ENCODE measurements at regions not wholly inside any gene's neighbourhood (a gene's known extent, or its start where the extent isn't known, plus 50 kb on each side); places are given as distances from the start of the nearest gene placed in this dataset.

DNA sequence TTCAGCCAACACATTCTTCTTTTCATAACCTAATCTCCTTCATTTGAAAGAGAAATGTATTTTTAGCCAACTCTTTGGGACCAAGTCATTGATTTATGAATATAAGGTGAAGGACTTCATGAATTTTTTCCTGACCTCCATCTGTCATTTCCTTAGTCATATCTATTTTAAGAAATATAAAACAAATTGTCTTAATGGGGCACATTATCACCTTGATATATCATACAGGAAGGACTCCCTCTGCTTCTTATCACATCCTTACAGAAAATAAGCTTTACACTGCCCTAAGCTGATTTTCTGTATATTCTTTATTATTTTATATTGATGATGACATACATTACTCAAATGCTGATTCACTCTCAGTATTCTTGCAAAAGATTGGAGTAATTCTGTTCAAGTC is 1076.2 kb downstream of the TDRD15 start (continued):
- TF ChIP-seq ZBTB49 (CRISPR knock-in tag; IDR thresholded peaks at IDR 0.05; ENCODE audit: borderline replicate concordance) (no peak), CHD4 (IDR thresholded peaks at IDR 0.05; ENCODE audit: borderline replicate concordance, low read length) (no peak)

GRCh38 chr2:22209545-22209944 is 1085.8 kb downstream of the TDRD15 start:
- Histone ChIP-seq H4K20me1 (ENCODE audit: insufficient read depth, low read length) (no peaks in the 10 kb centered on the region), H3K27ac (ENCODE audit: extremely low read length, insufficient read depth, low read length) (no peak overlapping the region), H2AFZ (ENCODE audit: low read length) (no peak overlapping the region), H3K9me3 (ENCODE audit: low read length) (peaks cover 70% of the 10 kb centered on the region), H3K36me3 (replicated peaks in 1 of 2; ENCODE audit: control insufficient read depth in 1 of 2, insufficient read depth in 2 of 2, low read length in 2 of 2) (no peaks in the 10 kb centered on the region), H3K4me1 (ENCODE audit: insufficient read depth, low read length) (no peaks in the 10 kb centered on the region), H3K9ac (ENCODE audit: insufficient read depth, low read depth, low read length) (no peak overlapping the region), H3K4me2 (ENCODE audit: low read depth, low read length) (no peak overlapping the region), H3K79me2 (ENCODE audit: insufficient read depth, low read length) (no peaks in the 10 kb centered on the region), H3K4me3 (replicated peaks in 1 of 3; ENCODE audit: insufficient read depth in 1 of 3, low read depth in 2 of 3, low read length in 3 of 3) (no peak overlapping the region), H3K27me3 (ENCODE audit: control insufficient read depth in 1 of 2, insufficient read depth in 2 of 2, low read length in 2 of 2) (no peaks in the 10 kb centered on the region)
- BruUV-seq (replicated peaks), result no TSS peak
- in situ Hi-C loops (cut with HindIII; ENCODE audit: extremely low pct_ligation_motif_present, low pct_unique_long_range_greater_than_20kb) (no loop called here), intact Hi-C loops (cut with micrococcal nuclease; ENCODE audit: unreplicated experiment) (no loop called here)
- ChIA-PET CTCF (ENCODE audit: low intra/inter-chr PET ratio, low total read pairs) (no interaction called here), POLR2A (no interaction called here)
- no peak for ATAC-seq
- no peak for FAIRE-seq
- DNase-seq (ENCODE audit: low spot score), result no peak
- WGBS (ENCODE audit: low lambda C conversion rate), result 23% methylated on average over 3 of the region's 3 CpGs
- no peak for TF ChIP-seq SYNCRIP (IDR thresholded peaks at IDR 0.05; ENCODE audit: insufficient read depth, low read depth, low read length)
- no peak for TF ChIP-seq ATRX (CRISPR knock-in tag; IDR thresholded peaks at IDR 0.05; ENCODE audit: borderline replicate concordance)
- TF ChIP-seq HMGXB3 (CRISPR knock-in tag; IDR thresholded peaks at IDR 0.05; ENCODE audit: borderline replicate concordance), result no peak
- no peak for TF ChIP-seq TCF7 (IDR thresholded peaks at IDR 0.05; ENCODE audit: low read depth)
- TF ChIP-seq SSRP1 (CRISPR knock-in tag; IDR thresholded peaks at IDR 0.05), result no peak
- TF ChIP-seq, protein P1, sequence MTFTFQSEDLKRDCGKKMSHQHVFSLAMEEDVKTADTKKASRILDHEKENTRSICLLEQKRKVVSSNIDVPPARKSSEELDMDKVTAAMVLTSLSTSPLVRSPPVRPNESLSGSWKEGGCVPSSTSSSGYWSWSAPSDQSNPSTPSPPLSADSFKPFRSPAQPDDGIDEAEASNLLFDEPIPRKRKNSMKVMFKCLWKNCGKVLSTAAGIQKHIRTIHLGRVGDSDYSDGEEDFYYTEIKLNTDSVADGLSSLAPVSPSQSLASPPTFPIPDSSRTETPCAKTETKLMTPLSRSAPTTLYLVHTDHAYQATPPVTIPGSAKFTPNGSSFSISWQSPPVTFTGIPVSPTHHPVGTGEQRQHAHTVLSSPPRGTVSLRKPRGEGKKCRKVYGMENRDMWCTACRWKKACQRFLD (CRISPR knock-in tag; IDR thresholded peaks at IDR 0.05; ENCODE audit: borderline replicate concordance), result no peak
- no peak for TF ChIP-seq SAP130 (CRISPR knock-in tag; IDR thresholded peaks at IDR 0.05; ENCODE audit: low read depth)
- no peak for TF ChIP-seq HNRNPK (IDR thresholded peaks at IDR 0.05; ENCODE audit: low read depth, low read length, poor library complexity, severe bottlenecking)
- TF ChIP-seq ZNF761 (CRISPR knock-in tag; conservative IDR thresholded peaks at IDR 0.05), result no peak
- TF ChIP-seq CBFB (CRISPR knock-in tag; IDR thresholded peaks at IDR 0.05), result no peak
- no peak for TF ChIP-seq ELF3 (CRISPR knock-in tag; IDR thresholded peaks at IDR 0.05)
- TF ChIP-seq TARDBP (CRISPR knock-in tag; IDR thresholded peaks at IDR 0.05), result no peak
- no peak for TF ChIP-seq JUNB (CRISPR knock-in tag; IDR thresholded peaks at IDR 0.05; ENCODE audit: borderline replicate concordance)

Data from HepG2 (cell line).